Endothelial cell (in vitro differentiated cells): ENCODE measurements at regions not wholly inside any gene's neighbourhood (a gene's known extent, or its start where the extent isn't known, plus 50 kb on each side); places are given as distances from the start of the nearest gene placed in this dataset.

Experiments used
- DNase-seq: peaks from one replicate; pipeline ENCODE4 v3.0.0; 2021; ENCODE audit warnings: low spot score
- H3K27ac Mint-ChIP-seq: one replicate; pipeline ENCODE4 v1.8.0; 2021; ENCODE audit warnings: mixed read lengths, inconsistent platforms; ENCODE audit not compliant: unreplicated experiment
- H3K27me3 Mint-ChIP-seq: one replicate; pipeline ENCODE4 v1.8.0; 2021; ENCODE audit warnings: mild to moderate bottlenecking, moderate library complexity, mixed read lengths, inconsistent platforms; ENCODE audit not compliant: unreplicated experiment
- H3K36me3 Mint-ChIP-seq: one replicate; pipeline ENCODE4 v1.8.0; 2021; ENCODE audit warnings: mild to moderate bottlenecking, low read depth, mixed read lengths, inconsistent platforms; ENCODE audit not compliant: unreplicated experiment
- H3K4me1 Mint-ChIP-seq: one replicate; pipeline ENCODE4 v1.8.0; 2021; ENCODE audit warnings: mild to moderate bottlenecking, mixed read lengths, inconsistent platforms; ENCODE audit not compliant: unreplicated experiment
- H3K4me3 Mint-ChIP-seq: one replicate; pipeline ENCODE4 v1.8.0; 2021; ENCODE audit warnings: mild to moderate bottlenecking, mixed read lengths, inconsistent platforms; ENCODE audit not compliant: unreplicated experiment
- H3K9me3 Mint-ChIP-seq: one replicate; pipeline ENCODE4 v1.8.0; 2021; ENCODE audit warnings: mixed read lengths, inconsistent platforms; ENCODE audit not compliant: unreplicated experiment
- CTCF ChIP-seq: fragments of 200-600 bp; sonication (generic); IDR thresholded peaks from one replicate; pipeline ENCODE4 v1.5.0; 2021; ENCODE audit warnings: antibody characterized with exemption; ENCODE audit not compliant: unreplicated experiment

DNA sequence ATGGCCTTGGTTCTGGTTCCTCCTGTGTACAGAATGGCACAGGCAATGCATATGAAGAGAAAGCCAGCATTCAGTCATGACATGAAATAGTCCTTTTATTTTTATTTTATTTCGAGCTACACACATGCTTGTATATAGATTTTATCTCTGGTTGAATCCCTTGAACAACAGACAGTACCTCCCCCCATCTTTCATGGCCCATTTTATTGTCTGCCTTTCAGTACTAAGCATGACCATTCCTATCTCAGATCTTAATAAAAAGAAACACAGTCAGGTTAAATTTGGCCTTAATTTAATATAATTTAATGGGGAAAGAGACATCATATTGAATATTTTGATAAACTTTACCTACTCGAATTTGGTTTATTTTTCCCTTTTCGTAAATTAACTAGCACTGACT, 76.4 kb upstream of the VANGL1 start:
- H3K27ac Mint-ChIP-seq = no peak overlapping the region
- no peak for TF ChIP-seq CTCF
- no peaks in the 10 kb centered on the region for H3K36me3 Mint-ChIP-seq
- H3K9me3 Mint-ChIP-seq = no peaks in the 10 kb centered on the region
- H3K27me3 Mint-ChIP-seq = no peaks in the 10 kb centered on the region
- H3K4me3 Mint-ChIP-seq = no peak overlapping the region
- H3K4me1 Mint-ChIP-seq = no peaks in the 10 kb centered on the region
- no peak for DNase-seq

- H3K27me3 Mint-ChIP-seq = no peaks in the 10 kb centered on the region
- no peak for TF ChIP-seq CTCF
- H3K4me3 Mint-ChIP-seq = no peak overlapping the region
These were observed 77.6 kb upstream of the VANGL1 start for GRCh38 chr1:115564201-115564600.

GRCh38 chr1:115560027-115560426, 81.7 kb upstream of the VANGL1 start:
- no peak for TF ChIP-seq CTCF
- no peak for DNase-seq
- Mint-ChIP-seq H3K27ac (no peak overlapping the region), H3K36me3 (no peaks in the 10 kb centered on the region), H3K4me1 (no peaks in the 10 kb centered on the region), H3K4me3 (no peak overlapping the region), H3K9me3 (no peaks in the 10 kb centered on the region), H3K27me3 (no peaks in the 10 kb centered on the region)

More at GRCh38 chr1:115564201-115564600, 77.6 kb upstream of the VANGL1 start:
- DNase-seq = no peak
- Mint-ChIP-seq H3K4me1 (no peaks in the 10 kb centered on the region), H3K27ac (no peak overlapping the region), H3K9me3 (no peaks in the 10 kb centered on the region), H3K36me3 (no peaks in the 10 kb centered on the region)

- Mint-ChIP-seq H3K4me1 (no peaks in the 10 kb centered on the region), H3K4me3 (no peak overlapping the region), H3K9me3 (no peaks in the 10 kb centered on the region), H3K27ac (no peak overlapping the region), H3K27me3 (no peaks in the 10 kb centered on the region), H3K36me3 (no peaks in the 10 kb centered on the region)
- DNase-seq = no peak
- TF ChIP-seq CTCF = no peak
These were observed 83.5 kb upstream of the VANGL1 start for GRCh38 chr1:115558275-115558674.

GRCh38 chr1:115557715-115558114, 84.1 kb upstream of the VANGL1 start:
- H3K36me3 Mint-ChIP-seq = no peaks in the 10 kb centered on the region
- no peak overlapping the region for H3K4me3 Mint-ChIP-seq
- no peak for DNase-seq
- no peak overlapping the region for H3K27ac Mint-ChIP-seq
- H3K27me3 Mint-ChIP-seq = no peaks in the 10 kb centered on the region
- no peak for TF ChIP-seq CTCF
- no peaks in the 10 kb centered on the region for H3K9me3 Mint-ChIP-seq
- no peaks in the 10 kb centered on the region for H3K4me1 Mint-ChIP-seq
